ENCODE measurements at regions not wholly inside any gene's neighbourhood (a gene's known extent, or its start where the extent isn't known, plus 50 kb on each side); places are given as distances from the start of the nearest gene placed in this dataset.

DNA sequence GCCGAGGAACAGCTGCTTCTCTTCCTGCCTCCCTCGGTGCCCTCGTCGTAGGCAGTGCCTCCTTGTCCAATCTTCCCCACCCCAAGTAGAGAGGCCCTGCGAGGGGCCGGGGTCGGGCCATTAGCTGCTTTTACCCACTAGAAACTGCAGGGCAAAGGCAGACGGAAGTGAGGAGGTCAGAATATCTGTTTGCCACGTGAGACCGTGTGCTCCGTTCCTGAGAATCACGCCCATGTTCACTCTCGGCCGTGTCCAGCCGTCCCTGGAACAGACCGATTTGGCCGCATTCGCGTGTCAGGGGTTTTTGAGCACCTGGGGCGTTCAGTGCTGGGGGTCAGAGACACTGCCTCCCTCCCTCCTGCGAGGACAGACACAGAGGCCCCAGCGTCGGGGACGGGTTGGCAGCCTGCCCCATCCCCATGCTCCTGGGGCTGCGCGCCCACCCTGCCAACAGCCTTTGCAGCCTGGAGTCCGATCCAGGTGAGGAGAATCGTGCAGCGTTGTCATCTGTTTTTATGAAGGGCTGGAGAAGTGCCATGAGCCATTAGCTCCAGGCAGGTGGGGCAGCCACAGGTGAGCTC, 982.2 kb downstream of the BRD1 start:
- CTCF ChIA-PET (ENCODE audit: low intra/inter-chr PET ratio, low total read pairs): no interaction called here
- POLR2A ChIA-PET: no interaction called here
- BruUV-seq (replicated peaks): no TSS peak
- no peak overlapping the region for H2AFZ ChIP-seq (ENCODE audit: low read length)
- FAIRE-seq (no peak), DNase-seq (ENCODE audit: low spot score) (no peak), ATAC-seq (no peak)
- H3K9me3 ChIP-seq (ENCODE audit: low read length): no peaks in the 10 kb centered on the region
- in situ Hi-C loops (cut with HindIII; ENCODE audit: extremely low pct_ligation_motif_present, low pct_unique_long_range_greater_than_20kb) (no loop called here), intact Hi-C loops (cut with micrococcal nuclease; ENCODE audit: unreplicated experiment) (no loop called here)
- 48% methylated on average over 12 of the region's 29 CpGs for WGBS (ENCODE audit: low lambda C conversion rate)
- no peak overlapping the region for H3K27ac ChIP-seq (ENCODE audit: extremely low read length, insufficient read depth, low read length)
- no peaks in the 10 kb centered on the region for H3K36me3 ChIP-seq (replicated peaks in 1 of 2; ENCODE audit: control insufficient read depth in 1 of 2, insufficient read depth in 2 of 2, low read length in 2 of 2)
- no peak overlapping the region for H3K4me2 ChIP-seq (ENCODE audit: low read depth, low read length)
- no peak overlapping the region for H3K4me3 ChIP-seq (replicated peaks in 1 of 3; ENCODE audit: insufficient read depth in 1 of 3, low read depth in 2 of 3, low read length in 3 of 3)
- H3K27me3 ChIP-seq (ENCODE audit: control insufficient read depth in 1 of 2, insufficient read depth in 2 of 2, low read length in 2 of 2): peaks cover 3 to 18% of the 10 kb centered on the region in 2 experiments; a peak in 3 of 5 replicates
- no peaks in the 10 kb centered on the region for H3K79me2 ChIP-seq (ENCODE audit: insufficient read depth, low read length)
- no peak overlapping the region for H3K9ac ChIP-seq (ENCODE audit: insufficient read depth, low read depth, low read length)
- no peaks in the 10 kb centered on the region for H3K4me1 ChIP-seq (ENCODE audit: insufficient read depth, low read length)
- no peaks in the 10 kb centered on the region for H4K20me1 ChIP-seq (ENCODE audit: insufficient read depth, low read length)
- TF ChIP-seq ZNF788 (CRISPR knock-in tag; IDR thresholded peaks at IDR 0.05; ENCODE audit: borderline replicate concordance): no peak
- TF ChIP-seq ESRRA (CRISPR knock-in tag; IDR thresholded peaks at IDR 0.05; ENCODE audit: low read depth): no peak
- TF ChIP-seq, protein P1, sequence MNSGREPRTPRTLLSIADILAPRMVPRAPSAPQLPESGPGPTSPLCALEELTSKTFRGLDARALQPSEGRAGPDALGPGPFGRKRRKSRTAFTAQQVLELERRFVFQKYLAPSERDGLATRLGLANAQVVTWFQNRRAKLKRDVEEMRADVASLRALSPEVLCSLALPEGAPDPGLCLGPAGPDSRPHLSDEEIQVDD (CRISPR knock-in tag; IDR thresholded peaks at IDR 0.05; ENCODE audit: borderline replicate concordance): no peak
- no peak for TF ChIP-seq ZNF652 (CRISPR knock-in tag; IDR thresholded peaks at IDR 0.05; ENCODE audit: borderline replicate concordance, low read depth)
- TF ChIP-seq, protein P2, sequence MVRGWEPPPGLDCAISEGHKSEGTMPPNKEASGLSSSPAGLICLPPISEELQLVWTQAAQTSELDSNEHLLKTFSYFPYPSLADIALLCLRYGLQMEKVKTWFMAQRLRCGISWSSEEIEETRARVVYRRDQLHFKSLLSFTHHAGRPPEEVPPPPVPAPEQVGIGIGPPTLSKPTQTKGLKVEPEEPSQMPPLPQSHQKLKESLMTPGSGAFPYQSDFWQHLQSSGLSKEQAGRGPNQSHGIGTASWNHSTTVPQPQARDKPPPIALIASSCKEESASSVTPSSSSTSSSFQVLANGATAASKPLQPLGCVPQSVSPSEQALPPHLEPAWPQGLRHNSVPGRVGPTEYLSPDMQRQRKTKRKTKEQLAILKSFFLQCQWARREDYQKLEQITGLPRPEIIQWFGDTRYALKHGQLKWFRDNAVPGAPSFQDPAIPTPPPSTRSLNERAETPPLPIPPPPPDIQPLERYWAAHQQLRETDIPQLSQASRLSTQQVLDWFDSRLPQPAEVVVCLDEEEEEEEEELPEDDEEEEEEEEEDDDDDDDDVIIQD (CRISPR knock-in tag; IDR thresholded peaks at IDR 0.05; ENCODE audit: low read depth): no peak
- no peak for TF ChIP-seq KDM5A (IDR thresholded peaks at IDR 0.05; ENCODE audit: borderline replicate concordance, low read length)
- TF ChIP-seq TEAD3 (CRISPR knock-in tag; optimal IDR thresholded peaks at IDR 0.05; ENCODE audit: borderline replicate concordance): no peak
- no peak for TF ChIP-seq ZNF251 (CRISPR knock-in tag; IDR thresholded peaks at IDR 0.05)
- TF ChIP-seq, protein P3, sequence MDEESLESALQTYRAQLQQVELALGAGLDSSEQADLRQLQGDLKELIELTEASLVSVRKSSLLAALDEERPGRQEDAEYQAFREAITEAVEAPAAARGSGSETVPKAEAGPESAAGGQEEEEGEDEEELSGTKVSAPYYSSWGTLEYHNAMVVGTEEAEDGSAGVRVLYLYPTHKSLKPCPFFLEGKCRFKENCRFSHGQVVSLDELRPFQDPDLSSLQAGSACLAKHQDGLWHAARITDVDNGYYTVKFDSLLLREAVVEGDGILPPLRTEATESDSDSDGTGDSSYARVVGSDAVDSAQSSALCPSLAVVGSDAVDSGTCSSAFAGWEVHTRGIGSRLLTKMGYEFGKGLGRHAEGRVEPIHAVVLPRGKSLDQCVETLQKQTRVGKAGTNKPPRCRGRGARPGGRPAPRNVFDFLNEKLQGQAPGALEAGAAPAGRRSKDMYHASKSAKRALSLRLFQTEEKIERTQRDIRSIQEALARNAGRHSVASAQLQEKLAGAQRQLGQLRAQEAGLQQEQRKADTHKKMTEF (CRISPR knock-in tag; IDR thresholded peaks at IDR 0.05): no peak
- TF ChIP-seq ZNF746 (CRISPR knock-in tag; IDR thresholded peaks at IDR 0.05): no peak

All from HepG2 (cell line).